Peyer's patch (tissue), 4 donors: ENCODE measurements at regions not wholly inside any gene's neighbourhood (a gene's known extent, or its start where the extent isn't known, plus 50 kb on each side); places are given as distances from the start of the nearest gene placed in this dataset.

Experiments
- CTCF ChIP-seq, 6 experiments: fragments of 450-650 bp in 4 of 6; fragments of 200-600 bp in 2 of 6; sonication (generic) in 1 of 6; IDR thresholded peaks; one replicate each; pipeline ENCODE4 v1.5.1; 2017 to 2019; ENCODE audit warnings: antibody characterized with exemption in 6 of 6, mild to moderate bottlenecking in 3 of 6, moderate library complexity in 1 of 6
- POLR2A ChIP-seq, 2 donors: fragments of 450-650 bp; IDR thresholded peaks; one replicate each; pipeline ENCODE4 v1.5.1; 2017; ENCODE audit warnings: antibody characterized with exemption in 2 of 2, mild to moderate bottlenecking in 2 of 2, moderate library complexity in 2 of 2

- no peak for TF ChIP-seq CTCF (IDR thresholded peaks at IDR 0.05)
- no peak for TF ChIP-seq POLR2A (IDR thresholded peaks at IDR 0.05)
These were observed 746.4 kb downstream of the MTRR start for GRCh38 chr5:8615142-8615858.
